Middle frontal gyrus (tissue), 1 donor: ENCODE measurements at regions not wholly inside any gene's neighbourhood (a gene's known extent, or its start where the extent isn't known, plus 50 kb on each side); places are given as distances from the start of the nearest gene placed in this dataset.

Source experiments
- DNase-seq: peaks from one replicate; pipeline ENCODE4 v3.0.0-alpha.2; 2015; ENCODE audit warnings: low spot score; ENCODE audit errors: extremely low spot score

- DNase-seq: no peak
These were observed 970.1 kb downstream of the ADGRL3 start for GRCh38 chr4:62170235-62170634.

GRCh38 chr4:62168681-62169080 lies 968.6 kb downstream of the ADGRL3 start:
- DNase-seq: no peak

GRCh38 chr4:62162606-62163005 lies 962.5 kb downstream of the ADGRL3 start:
- no peak for DNase-seq

GRCh38 chr4:62161446-62161845 lies 961.3 kb downstream of the ADGRL3 start:
- DNase-seq: no peak

- DNase-seq: no peak
These were observed 959.8 kb downstream of the ADGRL3 start for GRCh38 chr4:62159876-62160275.

GRCh38 chr4:62159306-62159705 lies 959.2 kb downstream of the ADGRL3 start:
- DNase-seq: no peak

- no peak for DNase-seq
These were observed 956.1 kb downstream of the ADGRL3 start for GRCh38 chr4:62156205-62156604.

GRCh38 chr4:62145276-62145675 lies 945.1 kb downstream of the ADGRL3 start:
- DNase-seq: no peak

- no peak for DNase-seq
These were observed 944.3 kb downstream of the ADGRL3 start for GRCh38 chr4:62144431-62144830.

GRCh38 chr4:62135565-62136156 lies 935.5 kb downstream of the ADGRL3 start:
- no peak for DNase-seq

- DNase-seq: no peak
These were observed 933.9 kb downstream of the ADGRL3 start for GRCh38 chr4:62133977-62134376.

GRCh38 chr4:62133101-62133897 lies 933.2 kb downstream of the ADGRL3 start:
- no peak for DNase-seq

- DNase-seq: no peak
These were observed 930.9 kb downstream of the ADGRL3 start for GRCh38 chr4:62131049-62131448.

GRCh38 chr4:62130637-62131036 lies 930.5 kb downstream of the ADGRL3 start:
- DNase-seq: no peak

- DNase-seq: no peak
These were observed 930.1 kb downstream of the ADGRL3 start for GRCh38 chr4:62130230-62130629.
